ENCODE measurements at regions not wholly inside any gene's neighbourhood (a gene's known extent, or its start where the extent isn't known, plus 50 kb on each side); places are given as distances from the start of the nearest gene placed in this dataset.
A peak's percentile ranks its signal among the peaks of the same experiment; 100 is the strongest.
"Not testable (repeated sequence)": the region's sequence is repeated elsewhere in the genome, so short reads cannot be mapped to it uniquely, and the experiment has no call there.

GRCh38 chr3:75432885-75433284 is 231.2 kb upstream of the FRG2C start:
- H3K9me3 ChIP-seq; intact Hi-C loops (cut with DNase I); H3K27me3 ChIP-seq; H3K4me3 ChIP-seq; DNase-seq (ENCODE audit: extremely low spot score): not testable (repeated sequence)
- Histone ChIP-seq H3K36me3 (peaks cover 3 to 40% (median 25%) of the 10 kb centered on the region in 4 donors), H3K27ac (replicated peaks in 1 of 4) (peak overlapping the region in 3 of 4 donors; percentile 44 to 93 (median 90)), H3K4me1 (peaks cover 21 to 34% (median 31%) of the 10 kb centered on the region in 4 donors)
- TF ChIP-seq POLR2AphosphoS5 (IDR thresholded peaks at IDR 0.05) = peak; percentile 56 to 62
- 32% methylated on average over 8 of the region's 8 CpGs for WGBS

GRCh38 chr3:75433295-75433694 is 230.8 kb upstream of the FRG2C start:
- intact Hi-C loops (cut with DNase I); DNase-seq (ENCODE audit: extremely low spot score); H3K9me3 ChIP-seq; H3K27me3 ChIP-seq; H3K4me3 ChIP-seq: not testable (repeated sequence)
- WGBS = 87% methylated on average over 3 of the region's 3 CpGs
- H3K4me1 ChIP-seq = peaks cover 21 to 34% (median 31%) of the 10 kb centered on the region in 4 donors
- H3K27ac ChIP-seq (replicated peaks in 1 of 4) = peak overlapping the region in 3 of 4 donors; percentile 44 to 93 (median 90)
- H3K36me3 ChIP-seq = peaks cover 3 to 36% (median 22%) of the 10 kb centered on the region in 4 donors

GRCh38 chr3:75434276-75434912 is 229.7 kb upstream of the FRG2C start:
- H3K4me3 ChIP-seq = peak overlapping the region; percentile 66 to 95 (median 89)
- H3K36me3 ChIP-seq = peaks cover 3 to 28% (median 20%) of the 10 kb centered on the region in 4 donors
- WGBS = 25% methylated on average over 3 of the region's 32 CpGs
- DNase-seq (ENCODE audit: extremely low spot score); intact Hi-C loops (cut with DNase I); H3K9me3 ChIP-seq; H3K27me3 ChIP-seq: not testable (repeated sequence)
- peaks cover 21 to 31% (median 29%) of the 10 kb centered on the region in 4 donors for H3K4me1 ChIP-seq
- H3K27ac ChIP-seq (replicated peaks in 1 of 4) = peak overlapping the region; percentile 88 to 93 (median 89)

DNA sequence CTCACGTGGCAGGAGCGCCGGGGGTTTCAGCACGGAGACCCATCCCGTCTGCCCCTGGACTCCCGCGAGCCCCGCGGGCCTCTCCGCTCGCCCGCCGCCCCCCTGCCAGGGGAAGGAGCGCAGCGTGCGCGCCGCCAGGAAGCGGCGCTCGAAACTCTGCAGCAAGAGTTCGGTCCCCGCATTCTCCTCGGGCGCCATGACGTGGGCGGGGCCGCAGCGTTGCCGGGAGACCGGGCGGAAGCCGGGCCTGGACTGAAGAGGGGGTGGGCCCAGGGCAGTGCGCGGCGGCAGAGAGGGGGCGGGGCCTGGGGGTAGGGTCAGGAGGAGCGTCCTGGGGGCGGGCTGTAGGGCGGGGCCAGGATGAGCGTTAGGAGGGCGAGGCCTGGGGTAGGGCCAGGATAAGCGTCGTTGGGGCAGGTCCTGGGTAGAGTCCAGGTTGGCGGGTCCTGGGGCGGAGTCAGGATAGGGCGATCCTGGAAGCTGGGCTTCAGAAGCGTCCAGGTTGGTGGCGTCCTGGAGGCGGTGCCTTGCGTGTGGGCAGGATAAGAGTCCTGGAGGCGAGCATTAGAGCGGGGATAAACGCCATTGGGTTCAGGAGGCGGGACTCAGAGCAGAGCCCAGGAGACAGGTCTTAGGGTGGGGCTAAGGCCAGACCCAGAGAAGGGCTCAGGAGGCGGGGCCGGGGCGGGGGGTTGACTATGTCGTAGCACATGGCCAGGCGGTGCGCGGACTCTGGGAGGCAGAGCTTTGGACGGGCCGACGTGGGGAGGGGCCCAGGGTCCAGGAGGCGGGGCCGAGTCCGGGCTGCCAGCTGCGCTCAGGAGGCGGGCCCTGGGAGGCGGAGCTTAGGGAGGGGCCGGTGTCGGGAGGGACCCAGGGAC is 229.0 kb upstream of the FRG2C start:
- peak; percentile 34 to 68 for TF ChIP-seq POLR2AphosphoS5 (IDR thresholded peaks at IDR 0.05)
- intact Hi-C loops (cut with DNase I); H3K9me3 ChIP-seq; H3K27me3 ChIP-seq: not testable (repeated sequence)
- Histone ChIP-seq H3K36me3 (peaks cover 3 to 25% (median 19%) of the 10 kb centered on the region in 4 donors), H3K4me3 (peak overlapping the region; percentile 66 to 95 (median 89)), H3K4me1 (peaks cover 21 to 30% (median 26%) of the 10 kb centered on the region in 4 donors), H3K27ac (replicated peaks in 1 of 4) (peak overlapping the region; percentile 88 to 93 (median 89))
- DNase-seq (ENCODE audit: extremely low spot score) = peak; percentile 99
- WGBS = 0% methylated on average over 3 of the region's 73 CpGs

- TF ChIP-seq POLR2AphosphoS5 (IDR thresholded peaks at IDR 0.05) = peak in 1 of 2 donors; percentile 34
- H3K9me3 ChIP-seq; H3K27me3 ChIP-seq; intact Hi-C loops (cut with DNase I); DNase-seq (ENCODE audit: extremely low spot score): not testable (repeated sequence)
- WGBS = 2% methylated on average over 27 of the region's 38 CpGs
- Histone ChIP-seq H3K36me3 (peaks cover 0 to 17% (median 11%) of the 10 kb centered on the region in 4 donors), H3K4me1 (peaks cover 21 to 30% (median 26%) of the 10 kb centered on the region in 4 donors), H3K27ac (replicated peaks in 1 of 4) (peak overlapping the region; percentile 88 to 93 (median 89)), H3K4me3 (peak overlapping the region; percentile 66 to 95 (median 89))
These were observed 228.2 kb upstream of the FRG2C start for GRCh38 chr3:75435794-75436400.

GRCh38 chr3:75440986-75441385 is 223.1 kb upstream of the FRG2C start:
- H3K27me3 ChIP-seq; intact Hi-C loops (cut with DNase I); H3K4me3 ChIP-seq; H3K9me3 ChIP-seq; DNase-seq (ENCODE audit: extremely low spot score); H3K27ac ChIP-seq (replicated peaks in 1 of 4); H3K36me3 ChIP-seq; H3K4me1 ChIP-seq: not testable (repeated sequence)
- 90% methylated on average over 7 of the region's 7 CpGs for WGBS

DNA sequence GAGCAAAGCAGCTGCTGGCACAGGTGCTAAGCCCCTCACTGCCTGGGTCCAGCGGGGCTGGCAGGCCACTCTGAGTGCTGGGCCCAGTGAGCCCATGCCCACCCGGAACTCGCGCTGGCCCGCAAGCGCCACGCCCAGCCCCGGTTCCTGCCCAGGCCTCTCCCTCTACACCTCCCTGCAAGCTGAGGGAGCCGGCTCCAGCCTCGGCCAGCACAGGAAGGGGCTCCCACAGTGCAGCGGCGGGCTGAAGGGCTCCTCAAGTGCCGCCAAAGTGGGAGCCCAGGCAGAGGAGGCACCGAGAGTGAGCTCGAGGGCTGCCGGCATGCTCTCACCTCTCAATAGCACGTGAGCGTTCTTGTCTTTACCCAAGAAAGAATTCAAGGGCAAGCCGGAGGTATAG is 219.5 kb upstream of the FRG2C start:
- H3K4me3 ChIP-seq; H3K27me3 ChIP-seq; intact Hi-C loops (cut with DNase I); DNase-seq (ENCODE audit: extremely low spot score); H3K4me1 ChIP-seq; H3K9me3 ChIP-seq; H3K27ac ChIP-seq (replicated peaks in 1 of 4): not testable (repeated sequence)
- WGBS = 97% methylated on average over 12 of the region's 19 CpGs
- H3K36me3 ChIP-seq = peaks cover 0 to 15% (median 4%) of the 10 kb centered on the region in 4 donors

- H3K27me3 ChIP-seq; intact Hi-C loops (cut with DNase I); DNase-seq (ENCODE audit: extremely low spot score); H3K9me3 ChIP-seq; H3K4me3 ChIP-seq; H3K4me1 ChIP-seq; H3K27ac ChIP-seq (replicated peaks in 1 of 4): not testable (repeated sequence)
- WGBS = 87% methylated on average over 6 of the region's 6 CpGs
- peaks cover 0 to 15% (median 4%) of the 10 kb centered on the region in 4 donors for H3K36me3 ChIP-seq
These were observed 218.9 kb upstream of the FRG2C start for GRCh38 chr3:75445234-75445633.

GRCh38 chr3:75446948-75447347 is 217.2 kb upstream of the FRG2C start:
- H3K27ac ChIP-seq (replicated peaks in 1 of 4); H3K4me1 ChIP-seq; DNase-seq (ENCODE audit: extremely low spot score); H3K4me3 ChIP-seq; intact Hi-C loops (cut with DNase I); H3K27me3 ChIP-seq; H3K9me3 ChIP-seq: not testable (repeated sequence)
- WGBS = 97% methylated on average over 9 of the region's 11 CpGs
- H3K36me3 ChIP-seq = peaks cover 0 to 15% (median 4%) of the 10 kb centered on the region in 4 donors

GRCh38 chr3:75453328-75453727 is 210.8 kb upstream of the FRG2C start:
- H3K4me3 ChIP-seq; H3K36me3 ChIP-seq; DNase-seq (ENCODE audit: extremely low spot score); H3K27ac ChIP-seq (replicated peaks in 1 of 4); H3K9me3 ChIP-seq; intact Hi-C loops (cut with DNase I); H3K27me3 ChIP-seq: not testable (repeated sequence)
- WGBS = 20% methylated on average over 7 of the region's 11 CpGs
- peaks cover 7 to 10% (median 9%) of the 10 kb centered on the region in 4 donors for H3K4me1 ChIP-seq

GRCh38 chr3:75453839-75454238 is 210.3 kb upstream of the FRG2C start:
- H3K27ac ChIP-seq (replicated peaks in 1 of 4); intact Hi-C loops (cut with DNase I): not testable (repeated sequence)
- 90% methylated on average over 1 of the region's 1 CpG for WGBS

DNA sequence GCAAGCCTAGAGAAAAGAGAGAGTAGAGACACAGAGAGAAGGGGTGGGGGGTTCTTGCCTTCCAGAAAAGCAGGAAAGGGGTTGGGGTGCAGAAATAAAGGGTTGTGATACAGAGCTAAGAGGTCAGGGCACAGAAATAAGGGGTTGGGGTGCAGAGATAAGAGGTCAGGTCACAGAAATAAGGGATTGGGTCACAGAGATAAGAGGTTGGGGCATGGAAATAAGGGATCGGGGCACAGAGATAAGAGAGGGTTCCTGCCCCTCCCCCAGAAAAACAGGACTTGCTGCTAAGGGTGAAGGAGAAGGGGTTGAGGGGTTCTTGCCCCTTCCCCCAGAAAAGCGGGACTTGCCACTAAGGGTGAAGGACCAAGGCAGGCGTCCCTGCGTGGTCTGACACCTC is 189.6 kb upstream of the FRG2C start:
- H3K36me3 ChIP-seq; H3K27ac ChIP-seq (replicated peaks in 1 of 4); H3K4me1 ChIP-seq; H3K27me3 ChIP-seq; H3K9me3 ChIP-seq; DNase-seq (ENCODE audit: extremely low spot score); intact Hi-C loops (cut with DNase I); H3K4me3 ChIP-seq: not testable (repeated sequence)
- 85% methylated on average over 4 of the region's 4 CpGs for WGBS

More at GRCh38 chr3:75453839-75454238, 210.3 kb upstream of the FRG2C start:
- H3K9me3 ChIP-seq; H3K36me3 ChIP-seq; H3K27me3 ChIP-seq; H3K4me3 ChIP-seq; DNase-seq (ENCODE audit: extremely low spot score): not testable (repeated sequence)
- peaks cover 7 to 10% (median 9%) of the 10 kb centered on the region in 4 donors for H3K4me1 ChIP-seq

Measured in esophagus muscularis mucosa (tissue), 4 donors.